AG10803 (cell line): ENCODE measurements at regions not wholly inside any gene's neighbourhood (a gene's known extent, or its start where the extent isn't known, plus 50 kb on each side); places are given as distances from the start of the nearest gene placed in this dataset.

Experiments used
- DNase-seq: peaks from one replicate; pipeline ENCODE4 v3.0.0; 2010; ENCODE audit warnings: low read depth
- H3K4me3 ChIP-seq: 2 replicates; pipeline ENCODE4 v1.5.1; 2011; ENCODE audit warnings: mild to moderate bottlenecking, low read length, control low read depth
- CTCF ChIP-seq: conservative IDR thresholded peaks from 2 replicates; pipeline ENCODE4 v1.5.1; 2011; ENCODE audit warnings: mild to moderate bottlenecking, low read length, control low read depth, inconsistent platforms

GRCh38 chr6:113802779-113803178 lies 54.4 kb upstream of the MARCKS start:
- no peak for TF ChIP-seq CTCF
- no peak overlapping the region for H3K4me3 ChIP-seq
- no peak for DNase-seq

GRCh38 chr6:113805173-113805790 lies 51.9 kb upstream of the MARCKS start:
- H3K4me3 ChIP-seq: no peak overlapping the region
- no peak for DNase-seq
- no peak for TF ChIP-seq CTCF

GRCh38 chr6:113805811-113806495 lies 51.2 kb upstream of the MARCKS start:
- TF ChIP-seq CTCF: no peak
- DNase-seq: no peak
- no peak overlapping the region for H3K4me3 ChIP-seq
